ENCODE measurements at regions not wholly inside any gene's neighbourhood (a gene's known extent, or its start where the extent isn't known, plus 50 kb on each side); places are given as distances from the start of the nearest gene placed in this dataset.

- TF ChIP-seq CTCF (IDR thresholded peaks at IDR 0.05) = no peak
- TF ChIP-seq POLR2A (IDR thresholded peaks at IDR 0.05) = no peak
Measured at GRCh38 chr18:53796040-53796729, 428.3 kb downstream of the MBD2 start.
